ENCODE measurements at regions not wholly inside any gene's neighbourhood (a gene's known extent, or its start where the extent isn't known, plus 50 kb on each side); places are given as distances from the start of the nearest gene placed in this dataset.
A peak's percentile ranks its signal among the peaks of the same experiment; 100 is the strongest.

DNA sequence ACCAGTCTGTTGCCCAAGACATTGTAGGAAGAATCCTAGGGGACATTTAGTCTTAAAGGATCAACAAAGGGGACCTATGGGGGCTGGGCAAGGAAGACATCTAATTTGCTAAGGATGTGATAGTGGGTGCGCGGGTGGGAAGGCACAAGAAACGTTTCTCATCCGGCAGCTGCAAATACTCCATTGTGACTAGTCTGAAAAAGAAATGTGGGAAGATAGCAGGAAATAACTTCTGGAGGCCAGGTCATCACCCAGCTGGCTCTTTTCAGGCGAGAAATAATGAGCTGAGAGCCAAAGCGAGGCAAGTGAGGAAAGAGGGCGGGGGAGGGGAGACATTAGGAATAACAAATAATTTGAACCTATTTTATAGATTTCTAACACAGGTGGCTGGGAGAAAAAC lies 70.3 kb upstream of the NCK2 start:
- TF ChIP-seq CTCF (IDR thresholded peaks at IDR 0.05) (no peak), EP300 (IDR thresholded peaks at IDR 0.05) (no peak), POLR2AphosphoS5 (IDR thresholded peaks at IDR 0.05) (peak; percentile 34)

Data from gastroesophageal sphincter (tissue), 3 donors.